ENCODE measurements at regions not wholly inside any gene's neighbourhood (a gene's known extent, or its start where the extent isn't known, plus 50 kb on each side); places are given as distances from the start of the nearest gene placed in this dataset.

- TF ChIP-seq ETV6 (conservative IDR thresholded peaks at IDR 0.05 in 1 of 2, IDR thresholded peaks at IDR 0.05 in 1 of 2; ENCODE audit: borderline replicate concordance in 1 of 2, low read depth in 1 of 2) (no peak), ATF2 (IDR thresholded peaks at IDR 0.05; ENCODE audit: low read length) (no peak), CEBPZ (IDR thresholded peaks at IDR 0.05; ENCODE audit: low read depth, low read length) (no peak), BHLHE40 (IDR thresholded peaks at IDR 0.05; ENCODE audit: borderline replicate concordance in 1 of 2, low read depth in 2 of 2, low read length in 1 of 2) (no peak), NKRF (conservative IDR thresholded peaks at IDR 0.05) (no peak)
Measured at GRCh38 chr5:73338256-73339050, 110.1 kb downstream of the FOXD1 start (continued).
